Prostate gland (tissue), 2 donors: ENCODE measurements at regions not wholly inside any gene's neighbourhood (a gene's known extent, or its start where the extent isn't known, plus 50 kb on each side); places are given as distances from the start of the nearest gene placed in this dataset.

Source experiments
- POLR2A ChIP-seq: fragments of 450-650 bp; IDR thresholded peaks from one replicate; pipeline ENCODE4 v1.6.1; 2016; ENCODE audit warnings: antibody characterized with exemption, mild to moderate bottlenecking
- TF ChIP-seq, protein P1 (sequence below), 4 experiments: fragments of 200-600 bp in 2 of 4; fragments of 450-650 bp in 2 of 4; sonication (generic) in 2 of 4; IDR thresholded peaks; 1 replicate in 3 of 4; 2 replicates in 1 of 4; pipeline ENCODE4 v1.5.1; 2016 to 2019; ENCODE audit warnings: antibody characterized with exemption in 4 of 4, mild to moderate bottlenecking in 2 of 4, moderate library complexity in 2 of 4

DNA sequence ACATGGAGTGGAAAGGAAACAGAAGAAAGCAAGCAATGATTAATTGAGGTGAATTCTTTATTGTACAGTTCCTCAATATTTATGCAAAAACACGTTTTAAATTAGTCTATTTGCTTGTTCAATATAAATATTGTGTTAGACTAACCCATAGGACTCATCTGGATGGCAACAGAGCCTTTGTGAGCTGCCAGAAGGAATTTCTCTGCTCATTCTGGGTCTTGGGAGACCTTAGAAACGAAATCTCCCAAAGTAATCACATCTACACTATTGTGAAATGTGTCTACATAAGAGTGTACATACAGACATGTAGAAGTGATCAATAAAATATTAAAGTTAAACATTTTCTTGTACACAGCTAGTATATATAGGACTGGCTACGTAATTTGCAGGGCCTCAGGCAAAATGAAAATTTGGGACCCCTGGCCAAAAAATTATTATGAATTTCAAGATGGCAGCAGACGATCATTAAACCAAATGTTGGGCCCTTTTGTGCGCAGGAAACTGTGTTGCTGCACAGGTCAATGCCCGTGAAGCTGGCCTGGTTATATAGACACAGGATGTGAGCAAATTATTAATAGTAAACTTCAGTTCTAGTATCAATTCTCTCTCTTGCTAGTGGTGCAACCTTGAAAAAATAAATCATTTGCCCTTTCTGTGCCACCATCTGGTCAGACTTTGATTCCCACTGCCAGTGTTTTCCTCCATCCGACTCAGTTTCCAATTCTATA is 83.3 kb downstream of the MINAR1 start:
- TF ChIP-seq, protein P1, sequence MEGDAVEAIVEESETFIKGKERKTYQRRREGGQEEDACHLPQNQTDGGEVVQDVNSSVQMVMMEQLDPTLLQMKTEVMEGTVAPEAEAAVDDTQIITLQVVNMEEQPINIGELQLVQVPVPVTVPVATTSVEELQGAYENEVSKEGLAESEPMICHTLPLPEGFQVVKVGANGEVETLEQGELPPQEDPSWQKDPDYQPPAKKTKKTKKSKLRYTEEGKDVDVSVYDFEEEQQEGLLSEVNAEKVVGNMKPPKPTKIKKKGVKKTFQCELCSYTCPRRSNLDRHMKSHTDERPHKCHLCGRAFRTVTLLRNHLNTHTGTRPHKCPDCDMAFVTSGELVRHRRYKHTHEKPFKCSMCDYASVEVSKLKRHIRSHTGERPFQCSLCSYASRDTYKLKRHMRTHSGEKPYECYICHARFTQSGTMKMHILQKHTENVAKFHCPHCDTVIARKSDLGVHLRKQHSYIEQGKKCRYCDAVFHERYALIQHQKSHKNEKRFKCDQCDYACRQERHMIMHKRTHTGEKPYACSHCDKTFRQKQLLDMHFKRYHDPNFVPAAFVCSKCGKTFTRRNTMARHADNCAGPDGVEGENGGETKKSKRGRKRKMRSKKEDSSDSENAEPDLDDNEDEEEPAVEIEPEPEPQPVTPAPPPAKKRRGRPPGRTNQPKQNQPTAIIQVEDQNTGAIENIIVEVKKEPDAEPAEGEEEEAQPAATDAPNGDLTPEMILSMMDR (IDR thresholded peaks at IDR 0.05): no peak
- no peak for TF ChIP-seq POLR2A
